CD14-positive monocyte (primary cell): ENCODE measurements at regions not wholly inside any gene's neighbourhood (a gene's known extent, or its start where the extent isn't known, plus 50 kb on each side); places are given as distances from the start of the nearest gene placed in this dataset.
"Not testable (repeated sequence)": the region's sequence is repeated elsewhere in the genome, so short reads cannot be mapped to it uniquely, and the experiment has no call there.

Experiments
- DNase-seq, 3 donors: peaks; one replicate each; pipeline ENCODE4 v3.0.0-alpha.2; 2011 to 2022
- H2AFZ ChIP-seq: 2 replicates; pipeline ENCODE4 v1.6.0; 2012; ENCODE audit warnings: mild to moderate bottlenecking, low read depth, low read length, inconsistent platforms; ENCODE audit not compliant: insufficient read depth, poor library complexity, severe bottlenecking
- H3K27ac ChIP-seq, 2 donors: 1 replicate in 1 of 2; 2 replicates in 1 of 2; pipeline ENCODE4 v1.5.1; 2012 to 2013; ENCODE audit warnings: low read length in 2 of 2, control low read depth in 1 of 2, inconsistent platforms in 1 of 2, low read depth in 1 of 2, mild to moderate bottlenecking in 1 of 2
- H3K27me3 ChIP-seq, 2 donors: one replicate each; pipeline versions ENCODE4 v1.6.0 to v1.6.1; 2011 to 2013; ENCODE audit warnings: low read length in 2 of 2; ENCODE audit not compliant: control insufficient read depth in 2 of 2, insufficient read depth in 2 of 2
- H3K36me3 ChIP-seq, 2 donors: replicated peaks in 1 of 2; 1 replicate in 1 of 2; 2 replicates in 1 of 2; pipeline versions ENCODE4 v1.5.1 to v1.6.1; 2012 to 2013; ENCODE audit warnings: low read length in 2 of 2, control low read depth in 1 of 2, inconsistent platforms in 1 of 2, mild to moderate bottlenecking in 1 of 2; ENCODE audit not compliant: insufficient read depth in 2 of 2, control insufficient read depth in 1 of 2
- H3K4me1 ChIP-seq, 2 donors: 1 replicate in 1 of 2; 2 replicates in 1 of 2; pipeline versions ENCODE4 v1.5.1 to v1.6.1; 2012 to 2013; ENCODE audit warnings: low read length in 2 of 2, control low read depth in 1 of 2, inconsistent platforms in 1 of 2, mild to moderate bottlenecking in 1 of 2, moderate library complexity in 1 of 2; ENCODE audit not compliant: insufficient read depth in 2 of 2, control insufficient read depth in 1 of 2
- H3K4me2 ChIP-seq: replicated peaks from 2 replicates; pipeline ENCODE3; 2012; ENCODE audit warnings: low read length, moderate library complexity, mild to moderate bottlenecking; ENCODE audit not compliant: poor library complexity, severe bottlenecking; ENCODE audit errors: extremely low read depth
- H3K4me3 ChIP-seq, 3 experiments: fragments of 200-600 bp in 1 of 3; sonication (generic) in 1 of 3; replicated peaks in 1 of 3; 1 replicate in 2 of 3; 2 replicates in 1 of 3; pipeline ENCODE4 v1.5.1; 2011 to 2013; ENCODE audit warnings: low read length in 3 of 3, mild to moderate bottlenecking in 3 of 3, control low read depth in 2 of 3, low read depth in 2 of 3, inconsistent platforms in 1 of 3, moderate library complexity in 1 of 3
- H3K79me2 ChIP-seq: 2 replicates; pipeline ENCODE4 v1.6.0; 2012; ENCODE audit warnings: mild to moderate bottlenecking, control low read depth, inconsistent platforms, low read length, moderate library complexity; ENCODE audit not compliant: insufficient read depth
- H3K9ac ChIP-seq: 2 replicates; pipeline ENCODE4 v1.6.0; 2017; ENCODE audit warnings: low read length, mild to moderate bottlenecking; ENCODE audit not compliant: insufficient read depth, poor library complexity, severe bottlenecking
- H3K9me3 ChIP-seq, 2 donors: replicated peaks in 1 of 2; 1 replicate in 1 of 2; 2 replicates in 1 of 2; pipeline versions ENCODE4 v1.5.1 to v1.6.1; 2012 to 2013; ENCODE audit warnings: low read length in 2 of 2, control low read depth in 1 of 2; ENCODE audit not compliant: control insufficient read depth in 1 of 2, insufficient read depth in 1 of 2
- H4K20me1 ChIP-seq: 2 replicates; pipeline ENCODE4 v1.6.0; 2012; ENCODE audit warnings: mild to moderate bottlenecking, low read length, control low read depth, moderate library complexity; ENCODE audit not compliant: insufficient read depth
- H3K27ac Mint-ChIP-seq, 7 donors: one replicate each; pipeline ENCODE4 v1.8.0; 2020; ENCODE audit warnings: mild to moderate bottlenecking in 7 of 7, mixed read lengths in 7 of 7, moderate library complexity in 6 of 7, inconsistent platforms in 2 of 7
- H3K27me3 Mint-ChIP-seq, 3 donors: one replicate each; pipeline ENCODE4 v1.8.0; 2021 to 2022; ENCODE audit warnings: low read depth in 3 of 3, mild to moderate bottlenecking in 3 of 3, mixed read lengths in 3 of 3, moderate library complexity in 3 of 3, inconsistent platforms in 1 of 3
- H3K36me3 Mint-ChIP-seq, 2 donors: one replicate each; pipeline ENCODE4 v1.8.0; 2020; ENCODE audit warnings: mixed read lengths in 2 of 2, inconsistent platforms in 1 of 2, mild to moderate bottlenecking in 1 of 2
- H3K4me1 Mint-ChIP-seq: one replicate; pipeline ENCODE4 v1.8.0; 2020; ENCODE audit warnings: mild to moderate bottlenecking, mixed read lengths
- H3K4me3 Mint-ChIP-seq, 2 donors: one replicate each; pipeline ENCODE4 v1.8.0; 2020; ENCODE audit warnings: mild to moderate bottlenecking in 2 of 2, mixed read lengths in 2 of 2, moderate library complexity in 1 of 2
- H3K9me3 Mint-ChIP-seq, 7 donors: one replicate each; pipeline ENCODE4 v1.8.0; 2020 to 2022; ENCODE audit warnings: mixed read lengths in 7 of 7, mild to moderate bottlenecking in 6 of 7, moderate library complexity in 6 of 7, inconsistent platforms in 2 of 7
- WGBS: methylation state at CpG from one replicate; pipeline ENCODE4 v1.1.5; 2013; ENCODE audit warnings: missing lambda C conversion rate; ENCODE audit not compliant: insufficient coverage; 5-methylcytosine and 5-hydroxymethylcytosine counted together
- intact Hi-C, 2 donors: fragments of 100-400 bp; cut with micrococcal nuclease; formaldehyde crosslinking; loops; one replicate each; pipeline versions ENCODE4 v1.15.0 to v1.15.1; 2023
- TF ChIP-seq, protein P1 (sequence below): fragments of 200-600 bp; IDR thresholded peaks from one replicate; pipeline ENCODE4 v1.8.0; 2022; ENCODE audit warnings: antibody characterized with exemption, mild to moderate bottlenecking

DNA sequence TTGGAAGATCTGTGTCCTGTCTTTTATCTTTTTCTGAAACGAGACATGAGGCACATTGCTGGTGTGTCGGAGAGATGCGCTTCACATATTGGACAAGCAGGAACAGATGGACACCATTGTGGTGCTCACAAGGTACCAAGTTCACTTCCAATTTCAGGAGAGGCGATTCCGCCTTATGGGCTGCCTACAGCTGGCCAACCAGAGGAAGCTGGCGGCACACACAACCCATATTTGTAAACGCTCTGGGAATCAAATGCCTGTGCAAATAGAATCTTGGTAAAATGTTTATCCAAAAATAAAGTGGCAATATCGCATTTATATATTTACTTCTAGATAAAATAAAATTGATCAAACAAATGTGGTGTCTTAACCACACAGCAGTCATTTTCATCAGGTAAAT, 337.4 kb downstream of the TCERG1L start:
- Histone ChIP-seq H2AFZ (no peak overlapping the region), H4K20me1 (no peaks in the 10 kb centered on the region), H3K4me2 (no peak overlapping the region), H3K9ac (no peak overlapping the region), H3K9me3 (peaks cover 8 to 17% of the 10 kb centered on the region in 2 donors), H3K36me3 (no peaks in the 10 kb centered on the region), H3K27me3 (no peaks in the 10 kb centered on the region), H3K4me3 (no peak overlapping the region), H3K27ac (no peak overlapping the region), H3K4me1 (no peaks in the 10 kb centered on the region), H3K79me2 (no peaks in the 10 kb centered on the region)
- TF ChIP-seq, protein P1, sequence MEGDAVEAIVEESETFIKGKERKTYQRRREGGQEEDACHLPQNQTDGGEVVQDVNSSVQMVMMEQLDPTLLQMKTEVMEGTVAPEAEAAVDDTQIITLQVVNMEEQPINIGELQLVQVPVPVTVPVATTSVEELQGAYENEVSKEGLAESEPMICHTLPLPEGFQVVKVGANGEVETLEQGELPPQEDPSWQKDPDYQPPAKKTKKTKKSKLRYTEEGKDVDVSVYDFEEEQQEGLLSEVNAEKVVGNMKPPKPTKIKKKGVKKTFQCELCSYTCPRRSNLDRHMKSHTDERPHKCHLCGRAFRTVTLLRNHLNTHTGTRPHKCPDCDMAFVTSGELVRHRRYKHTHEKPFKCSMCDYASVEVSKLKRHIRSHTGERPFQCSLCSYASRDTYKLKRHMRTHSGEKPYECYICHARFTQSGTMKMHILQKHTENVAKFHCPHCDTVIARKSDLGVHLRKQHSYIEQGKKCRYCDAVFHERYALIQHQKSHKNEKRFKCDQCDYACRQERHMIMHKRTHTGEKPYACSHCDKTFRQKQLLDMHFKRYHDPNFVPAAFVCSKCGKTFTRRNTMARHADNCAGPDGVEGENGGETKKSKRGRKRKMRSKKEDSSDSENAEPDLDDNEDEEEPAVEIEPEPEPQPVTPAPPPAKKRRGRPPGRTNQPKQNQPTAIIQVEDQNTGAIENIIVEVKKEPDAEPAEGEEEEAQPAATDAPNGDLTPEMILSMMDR, result no peak
- DNase-seq, result no peak
- Mint-ChIP-seq H3K9me3 (peaks cover 3 to 28% (median 15%) of the 10 kb centered on the region in 7 donors), H3K27me3 (peaks cover 0 to 2% (median 2%) of the 10 kb centered on the region in 3 donors), H3K4me3 (no peak overlapping the region), H3K4me1 (no peaks in the 10 kb centered on the region), H3K36me3 (no peaks in the 10 kb centered on the region), H3K27ac (no peak overlapping the region)
- WGBS, result 94% methylated on average over 3 of the region's 8 CpGs
- intact Hi-C loops, result no loop called here

DNA sequence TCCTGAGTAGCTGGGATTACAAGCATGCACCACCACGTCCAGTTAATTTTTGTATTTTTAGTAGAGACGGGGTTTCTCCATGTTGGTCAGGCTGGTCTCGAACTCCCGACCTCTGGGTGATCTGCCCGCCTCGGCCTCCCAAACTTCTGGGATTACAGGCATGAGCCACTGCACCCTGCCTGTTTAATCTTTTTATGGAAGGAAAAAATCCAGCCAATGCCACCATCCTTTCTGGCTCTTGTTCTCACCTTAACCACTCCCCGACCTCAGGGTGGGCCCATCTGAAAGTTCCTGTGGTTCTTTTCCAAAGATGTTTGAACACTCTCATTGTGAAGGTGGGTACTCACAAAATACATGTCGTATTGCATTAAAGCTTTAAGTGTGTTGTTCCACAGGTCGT, 336.2 kb downstream of the TCERG1L start:
- peaks cover 3 to 28% (median 16%) of the 10 kb centered on the region in 7 donors for H3K9me3 Mint-ChIP-seq

More for the DNA sequence above, 336.2 kb downstream of the TCERG1L start:
- H3K4me2 ChIP-seq, H2AFZ ChIP-seq, DNase-seq, H3K4me3 Mint-ChIP-seq, H3K27me3 Mint-ChIP-seq, H3K27ac Mint-ChIP-seq, H3K9ac ChIP-seq, H3K79me2 ChIP-seq, H3K4me3 ChIP-seq, intact Hi-C loops, H3K27me3 ChIP-seq, H3K36me3 Mint-ChIP-seq, H3K27ac ChIP-seq, H3K36me3 ChIP-seq, H3K4me1 ChIP-seq, H4K20me1 ChIP-seq, H3K4me1 Mint-ChIP-seq: not testable (repeated sequence)
- H3K9me3 ChIP-seq, result peaks cover 8 to 17% of the 10 kb centered on the region in 2 donors
- WGBS, result 91% methylated on average over 5 of the region's 9 CpGs
